SJSA1 (cell line): ENCODE measurements at regions not wholly inside any gene's neighbourhood (a gene's known extent, or its start where the extent isn't known, plus 50 kb on each side); places are given as distances from the start of the nearest gene placed in this dataset.

Experiments
- DNase-seq, 2 experiments: peaks; one replicate each; pipeline ENCODE4 v3.0.0-alpha.2; 2015 to 2020; ENCODE audit warnings: low spot score in 2 of 2, low read depth in 1 of 2
- H3K27ac ChIP-seq: fragments of 250-450 bp; sonication (Bioruptor Pico); 2 replicates; pipeline ENCODE4 v1.5.1; 2020; ENCODE audit warnings: mild to moderate bottlenecking, moderate library complexity
- H3K27me3 ChIP-seq: fragments of 250-450 bp; sonication (Bioruptor Pico); replicated peaks from 2 replicates; pipeline ENCODE4 v1.5.1; 2020; ENCODE audit warnings: mild to moderate bottlenecking, moderate library complexity
- H3K36me3 ChIP-seq: fragments of 250-450 bp; sonication (Bioruptor Pico); 2 replicates; pipeline ENCODE4 v1.5.1; 2020; ENCODE audit warnings: mild to moderate bottlenecking
- H3K4me1 ChIP-seq: fragments of 250-450 bp; sonication (Bioruptor Pico); replicated peaks from 2 replicates; pipeline ENCODE4 v1.6.1; 2021; ENCODE audit warnings: mild to moderate bottlenecking
- H3K4me3 ChIP-seq: fragments of 250-450 bp; sonication (Bioruptor Pico); 2 replicates; pipeline ENCODE4 v1.5.1; 2020; ENCODE audit warnings: mild to moderate bottlenecking
- H3K9me3 ChIP-seq: fragments of 250-450 bp; sonication (Bioruptor Pico); replicated peaks from 2 replicates; pipeline ENCODE4 v1.5.1; 2020; ENCODE audit warnings: mild to moderate bottlenecking

GRCh38 chr5:63687854-63688516 lies 274.3 kb downstream of the HTR1A start:
- no peaks in the 10 kb centered on the region for H3K27me3 ChIP-seq
- H3K9me3 ChIP-seq: no peaks in the 10 kb centered on the region
- no peak for DNase-seq
- H3K27ac ChIP-seq: no peak overlapping the region
- H3K4me1 ChIP-seq: no peaks in the 10 kb centered on the region
- H3K4me3 ChIP-seq: no peak overlapping the region
- H3K36me3 ChIP-seq: no peaks in the 10 kb centered on the region

DNA sequence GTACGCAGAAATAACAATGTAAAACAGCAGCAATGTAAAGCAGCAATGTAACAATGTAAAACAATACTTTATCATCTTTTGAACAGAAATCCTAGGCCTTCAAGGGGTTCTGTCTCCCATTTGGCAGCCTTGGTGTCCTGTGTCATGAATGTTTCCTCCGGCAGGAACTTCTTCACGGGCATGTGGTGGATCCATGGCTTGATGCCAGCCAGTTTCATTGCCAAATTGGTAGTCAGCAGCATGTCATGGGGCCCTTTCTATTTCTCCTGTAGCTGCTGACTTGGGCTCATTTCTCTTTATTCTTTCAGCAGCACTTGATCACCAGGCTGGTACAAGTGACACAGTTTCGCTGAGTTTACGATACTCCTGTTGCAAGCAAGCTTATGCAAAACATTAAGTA lies 275.3 kb downstream of the HTR1A start:
- H3K4me1 ChIP-seq: no peaks in the 10 kb centered on the region
- H3K36me3 ChIP-seq: no peaks in the 10 kb centered on the region
- H3K4me3 ChIP-seq: no peak overlapping the region
- no peak for DNase-seq
- H3K27ac ChIP-seq: no peak overlapping the region
- no peaks in the 10 kb centered on the region for H3K27me3 ChIP-seq
- no peaks in the 10 kb centered on the region for H3K9me3 ChIP-seq

DNA sequence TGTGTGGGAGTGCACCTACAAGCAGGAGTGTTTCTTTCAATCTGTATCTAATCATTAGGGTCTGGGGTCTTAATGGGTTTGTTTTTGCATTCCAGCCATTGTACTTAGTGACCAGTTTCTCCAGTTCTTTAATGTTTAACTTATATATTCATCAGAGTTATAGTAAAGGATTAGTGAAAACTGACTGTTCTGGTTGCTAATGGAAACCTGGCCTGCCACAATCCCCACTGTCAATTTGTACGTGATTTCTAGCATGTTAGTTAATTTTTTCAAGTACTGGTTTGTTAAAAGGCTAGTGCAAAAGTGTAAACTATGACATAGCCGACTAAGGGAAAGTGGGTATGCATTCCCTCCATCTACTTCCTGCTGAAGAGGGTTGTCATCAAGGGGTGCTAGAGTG lies 276.1 kb downstream of the HTR1A start:
- Histone ChIP-seq H3K27me3 (no peaks in the 10 kb centered on the region), H3K36me3 (no peaks in the 10 kb centered on the region), H3K9me3 (no peaks in the 10 kb centered on the region), H3K4me3 (no peak overlapping the region), H3K27ac (no peak overlapping the region), H3K4me1 (no peaks in the 10 kb centered on the region)
- no peak for DNase-seq

GRCh38 chr5:63685454-63685853 lies 276.8 kb downstream of the HTR1A start:
- Histone ChIP-seq H3K27me3 (no peaks in the 10 kb centered on the region), H3K4me1 (no peaks in the 10 kb centered on the region), H3K36me3 (no peaks in the 10 kb centered on the region), H3K27ac (no peak overlapping the region), H3K4me3 (no peak overlapping the region), H3K9me3 (no peaks in the 10 kb centered on the region)
- DNase-seq: no peak

- Histone ChIP-seq H3K4me1 (peaks cover 9% of the 10 kb centered on the region), H3K27me3 (no peaks in the 10 kb centered on the region), H3K4me3 (no peak overlapping the region), H3K27ac (no peak overlapping the region), H3K36me3 (no peaks in the 10 kb centered on the region), H3K9me3 (no peaks in the 10 kb centered on the region)
- no peak for DNase-seq
Observed at GRCh38 chr5:63674881-63675280, 287.4 kb downstream of the HTR1A start.

DNA sequence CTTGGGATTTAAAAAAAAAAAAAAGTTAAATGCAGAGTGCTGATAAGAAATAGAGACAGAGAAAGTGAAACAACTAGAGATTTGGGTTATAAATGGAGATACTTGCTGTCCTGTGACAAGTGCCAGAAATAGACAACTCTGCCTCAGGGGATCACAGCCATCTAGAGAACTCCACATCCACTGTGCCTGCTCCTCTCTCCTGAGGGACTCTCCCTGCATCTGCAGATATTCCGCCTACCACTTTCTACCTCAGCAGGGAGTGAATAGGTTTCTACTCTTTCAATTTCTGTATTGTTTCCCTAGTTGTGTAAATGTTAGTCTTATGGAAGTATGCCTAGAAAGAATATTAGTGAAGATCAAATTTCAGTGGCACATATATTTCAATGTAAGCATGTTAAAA lies 307.2 kb downstream of the HTR1A start:
- no peak overlapping the region for H3K4me3 ChIP-seq
- H3K27ac ChIP-seq: no peak overlapping the region
- no peaks in the 10 kb centered on the region; the same call in 1 of the 2 replicates for H3K27me3 ChIP-seq
- H3K4me1 ChIP-seq: no peaks in the 10 kb centered on the region
- DNase-seq: no peak
- no peaks in the 10 kb centered on the region; the same call in 1 of the 2 replicates for H3K9me3 ChIP-seq
- H3K36me3 ChIP-seq: no peaks in the 10 kb centered on the region

DNA sequence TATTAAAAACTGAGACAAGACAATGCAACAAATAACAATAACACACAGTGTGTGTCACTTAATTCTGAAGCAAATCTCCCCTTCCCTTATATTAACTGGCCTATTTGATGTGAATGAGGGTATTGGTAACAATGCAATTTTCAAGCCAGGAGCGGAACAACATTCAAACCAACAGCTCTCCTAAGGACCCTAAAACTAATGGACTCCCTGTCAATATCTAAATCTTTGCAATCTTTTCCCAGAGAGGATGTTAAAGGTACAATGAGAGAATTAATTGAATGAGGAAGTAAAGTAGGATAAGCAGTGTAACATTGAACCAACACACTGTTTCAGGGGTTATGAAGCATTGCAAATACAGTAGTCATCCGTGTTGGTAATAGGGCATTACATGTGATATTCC lies 311.7 kb downstream of the HTR1A start:
- Histone ChIP-seq H3K4me1 (no peaks in the 10 kb centered on the region), H3K27me3 (no peaks in the 10 kb centered on the region), H3K9me3 (no peaks in the 10 kb centered on the region), H3K4me3 (no peak overlapping the region), H3K36me3 (no peaks in the 10 kb centered on the region), H3K27ac (no peak overlapping the region)
- no peak for DNase-seq

DNA sequence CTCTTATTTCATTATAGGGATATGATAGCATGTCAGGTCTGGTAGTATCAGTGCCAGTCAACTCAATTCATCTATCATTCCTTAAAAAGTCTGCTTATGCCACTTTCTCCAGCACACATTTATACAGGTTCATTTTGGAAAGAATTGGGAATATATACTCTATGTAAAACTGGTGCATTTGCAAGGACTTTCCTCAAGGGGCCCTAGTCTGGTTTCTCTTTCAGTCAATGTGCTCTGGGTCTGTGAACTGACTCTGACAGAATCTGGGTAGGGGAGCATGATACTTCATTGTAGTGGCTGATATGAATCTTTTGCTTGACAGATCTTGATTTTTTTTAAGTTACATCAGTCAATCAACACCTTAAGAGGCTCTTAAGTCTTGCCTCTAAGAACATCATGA lies 313.9 kb downstream of the HTR1A start:
- H3K4me1 ChIP-seq: no peaks in the 10 kb centered on the region
- H3K4me3 ChIP-seq: no peak overlapping the region
- DNase-seq: no peak
- H3K9me3 ChIP-seq: no peaks in the 10 kb centered on the region
- H3K27me3 ChIP-seq: no peaks in the 10 kb centered on the region
- no peaks in the 10 kb centered on the region for H3K36me3 ChIP-seq
- no peak overlapping the region for H3K27ac ChIP-seq

GRCh38 chr5:63629951-63630630 lies 332.2 kb downstream of the HTR1A start:
- H3K36me3 ChIP-seq: no peaks in the 10 kb centered on the region
- H3K4me3 ChIP-seq: no peak overlapping the region
- no peak for DNase-seq
- H3K27ac ChIP-seq: no peak overlapping the region
- no peaks in the 10 kb centered on the region for H3K27me3 ChIP-seq
- H3K9me3 ChIP-seq: no peaks in the 10 kb centered on the region
- H3K4me1 ChIP-seq: no peaks in the 10 kb centered on the region

GRCh38 chr5:63613442-63613841 lies 348.8 kb downstream of the HTR1A start:
- Histone ChIP-seq H3K4me3 (no peak overlapping the region), H3K4me1 (no peaks in the 10 kb centered on the region), H3K27me3 (no peaks in the 10 kb centered on the region), H3K27ac (no peak overlapping the region), H3K36me3 (no peaks in the 10 kb centered on the region), H3K9me3 (0 out of 2 replicates have a peak, but pooled peaks cover 2% of the 10 kb centered on the region)
- no peak for DNase-seq

GRCh38 chr5:63603996-63604395 lies 358.2 kb downstream of the HTR1A start:
- 0 out of 2 replicates have a peak, but pooled peaks cover 2% of the 10 kb centered on the region for H3K9me3 ChIP-seq
- no peaks in the 10 kb centered on the region for H3K27me3 ChIP-seq
- no peak for DNase-seq
- H3K36me3 ChIP-seq: no peaks in the 10 kb centered on the region
- H3K4me3 ChIP-seq: no peak overlapping the region
- no peaks in the 10 kb centered on the region for H3K4me1 ChIP-seq
- H3K27ac ChIP-seq: no peak overlapping the region

DNA sequence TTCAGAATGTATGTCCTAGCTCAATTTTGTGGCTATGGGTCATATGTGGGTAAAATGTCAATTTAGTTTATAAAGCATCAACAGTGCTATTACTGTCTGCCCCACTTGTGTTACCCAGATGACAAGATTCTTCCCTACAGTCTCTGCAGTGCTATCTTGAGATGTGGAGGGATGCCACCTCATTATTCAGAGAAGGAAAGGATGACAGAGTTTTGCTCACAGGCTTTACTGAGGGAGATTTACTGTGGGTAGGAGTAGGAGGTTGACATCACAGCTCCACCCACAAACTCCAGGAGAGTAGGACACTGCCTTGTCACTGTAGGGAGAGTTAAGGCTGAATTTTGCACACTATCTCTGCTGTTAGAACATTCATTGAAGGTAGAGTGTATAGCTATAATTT lies 359.3 kb downstream of the HTR1A start:
- Histone ChIP-seq H3K4me3 (no peak overlapping the region), H3K27ac (no peak overlapping the region), H3K9me3 (0 out of 2 replicates have a peak, but pooled peaks cover 2% of the 10 kb centered on the region), H3K36me3 (no peaks in the 10 kb centered on the region), H3K27me3 (no peaks in the 10 kb centered on the region), H3K4me1 (no peaks in the 10 kb centered on the region)
- no peak for DNase-seq

GRCh38 chr5:63596254-63596653 lies 366.0 kb downstream of the HTR1A start:
- no peak for DNase-seq
- H3K4me3 ChIP-seq: no peak overlapping the region
- H3K36me3 ChIP-seq: no peaks in the 10 kb centered on the region
- no peaks in the 10 kb centered on the region; the same call in 1 of the 2 replicates for H3K9me3 ChIP-seq
- no peak overlapping the region for H3K27ac ChIP-seq
- H3K27me3 ChIP-seq: no peaks in the 10 kb centered on the region
- no peaks in the 10 kb centered on the region for H3K4me1 ChIP-seq

DNA sequence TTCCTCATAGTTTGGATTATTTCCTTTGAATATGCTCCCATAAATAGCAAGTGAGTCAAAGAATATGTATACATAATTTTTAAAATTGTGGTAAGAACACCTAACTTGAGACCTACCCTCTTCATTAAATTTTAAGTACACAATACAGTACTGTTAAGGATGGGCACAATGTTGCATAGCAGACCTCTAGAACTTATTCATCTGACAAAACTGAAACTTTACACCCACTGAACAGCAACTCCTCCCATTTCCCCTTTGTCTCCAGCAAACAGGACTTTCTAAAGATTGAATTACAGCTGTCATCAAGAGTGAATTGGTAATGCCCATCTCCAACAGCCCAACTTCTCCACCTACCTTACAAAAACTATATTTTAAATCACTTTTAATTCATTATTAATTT lies 388.9 kb downstream of the HTR1A start:
- no peaks in the 10 kb centered on the region for H3K9me3 ChIP-seq
- H3K36me3 ChIP-seq: no peaks in the 10 kb centered on the region
- H3K27me3 ChIP-seq: no peaks in the 10 kb centered on the region
- DNase-seq: no peak
- H3K4me3 ChIP-seq: no peak overlapping the region
- no peaks in the 10 kb centered on the region for H3K4me1 ChIP-seq
- H3K27ac ChIP-seq: no peak overlapping the region
